GM12878 (cell line): ENCODE measurements at regions not wholly inside any gene's neighbourhood (a gene's known extent, or its start where the extent isn't known, plus 50 kb on each side); places are given as distances from the start of the nearest gene placed in this dataset.
"Not testable (repeated sequence)": the region's sequence is repeated elsewhere in the genome, so short reads cannot be mapped to it uniquely, and the experiment has no call there.

ENCODE experiments used
- ATAC-seq: fragments of 200-7000 bp; cut with Tn5 transposase; 3 replicates; pipeline ENCODE4 v1.9.1; 2020; ENCODE audit warnings: mild to moderate bottlenecking, moderate library complexity
- BruUV-seq: library from RNA; stranded (reverse); fragments of 400-500 nt; replicated peaks from 2 replicates; lab custom pipeline; 2021; lab: Mats Ljungman, UMichigan
- CTCF ChIA-PET: fragments of 300-600 bp; sonication (Branson Sonifier 250); formaldehyde crosslinking; extraction: SDS; loops from one replicate; lab custom pipeline; 2021; ENCODE audit warnings: inconsistent platforms; lab: Yijun Ruan, JAX
- POLR2A ChIA-PET: fragments of 350-600 bp; formaldehyde crosslinking; extraction: SDS; loops from one replicate; lab custom pipeline; 2021; ENCODE audit warnings: inconsistent platforms; lab: Charles Lee
- RAD21 ChIA-PET: fragments of 300-600 bp; sonication (Branson Sonifier 250); formaldehyde crosslinking; loops from one replicate; lab custom pipeline; 2023; ENCODE audit warnings: antibody characterized with exemption; ENCODE audit not compliant: unreplicated experiment; lab: Charles Lee
- SMC1A ChIA-PET: fragments of 300-600 bp; sonication (Branson Sonifier 250); formaldehyde crosslinking; loops from one replicate; lab custom pipeline; 2023; ENCODE audit not compliant: unreplicated experiment, uncharacterized antibody; lab: Charles Lee
- DNase-seq: peaks from one replicate; pipeline ENCODE4 v3.0.0-alpha.2; 2011; ENCODE audit warnings: low read depth, low spot score
- FAIRE-seq: peaks from 3 replicates; lab custom pipeline; 2011; peaks lifted over from hg19 to GRCh38; lab: Jason Lieb, UNC
- H2AFZ ChIP-seq: 2 replicates; pipeline ENCODE4 v1.6.0; 2011; ENCODE audit warnings: low read depth, low read length, control low read depth; ENCODE audit not compliant: control insufficient read depth
- H3K27ac ChIP-seq: 2 replicates; pipeline ENCODE4 v1.5.1; 2011; ENCODE audit warnings: control low read depth; ENCODE audit not compliant: control insufficient read depth, insufficient read depth
- H3K27me3 ChIP-seq, 2 experiments: replicated peaks in 1 of 2; 2 replicates each; pipeline versions ENCODE4 v1.6.0 to v1.6.1; 2011; ENCODE audit warnings: low read length in 1 of 2; ENCODE audit not compliant: control insufficient read depth in 2 of 2, insufficient read depth in 2 of 2
- H3K36me3 ChIP-seq, 2 experiments: 2 replicates each; pipeline ENCODE4 v1.5.1; 2011; ENCODE audit warnings: low read length in 1 of 2; ENCODE audit not compliant: control insufficient read depth in 2 of 2, insufficient read depth in 2 of 2
- H3K4me1 ChIP-seq: 2 replicates; pipeline ENCODE4 v1.6.1; 2011; ENCODE audit warnings: mild to moderate bottlenecking, low read length, moderate library complexity, mixed read lengths; ENCODE audit not compliant: control insufficient read depth, insufficient read depth
- H3K4me2 ChIP-seq: 2 replicates; pipeline ENCODE4 v1.6.0; 2011; ENCODE audit warnings: control low read depth; ENCODE audit not compliant: control insufficient read depth, insufficient read depth
- H3K4me3 ChIP-seq: fragments of 200-600 bp; sonication (generic); 2 replicates; pipeline ENCODE4 v1.5.1; 2016
- H3K79me2 ChIP-seq: 2 replicates; pipeline ENCODE4 v1.6.0; 2011; ENCODE audit warnings: low read length; ENCODE audit not compliant: control insufficient read depth, insufficient read depth
- H3K9ac ChIP-seq: 2 replicates; pipeline ENCODE4 v1.8.0; 2011; ENCODE audit warnings: low read length, control low read depth, mixed read lengths; ENCODE audit not compliant: control insufficient read depth, insufficient read depth
- H3K9me3 ChIP-seq: replicated peaks from 3 replicates; pipeline ENCODE4 v1.5.1; 2011; ENCODE audit warnings: mild to moderate bottlenecking, low read length; ENCODE audit not compliant: control insufficient read depth, insufficient read depth
- H4K20me1 ChIP-seq: 2 replicates; pipeline ENCODE4 v1.6.0; 2011; ENCODE audit not compliant: control insufficient read depth, insufficient read depth
- FOXK2 ChIP-seq: fragments of 450-650 bp; IDR thresholded peaks from 2 replicates; pipeline ENCODE4 v1.6.1; 2017; ENCODE audit warnings: mild to moderate bottlenecking, moderate library complexity
- MEF2B ChIP-seq: fragments of 450-650 bp; IDR thresholded peaks from 2 replicates; pipeline ENCODE4 v1.6.1; 2018; ENCODE audit warnings: mild to moderate bottlenecking, moderate library complexity; ENCODE audit not compliant: partially characterized antibody, poor library complexity, severe bottlenecking
- MYC ChIP-seq: IDR thresholded peaks from 2 replicates; pipeline ENCODE4 v1.6.1; 2011; ENCODE audit warnings: mild to moderate bottlenecking, low read length, moderate library complexity, inconsistent platforms; ENCODE audit not compliant: insufficient read depth, insufficient replicate concordance, insufficient read length, severe bottlenecking
- SMC3 ChIP-seq: IDR thresholded peaks from 2 replicates; pipeline ENCODE4 v1.6.1; 2011; ENCODE audit warnings: low read length, improper control_type of control experiment, borderline replicate concordance
- SP1 ChIP-seq: IDR thresholded peaks from one replicate; pipeline ENCODE4 v1.6.1; 2011; ENCODE audit warnings: low read depth, low read length
- TAF1 ChIP-seq: IDR thresholded peaks from 2 replicates; pipeline ENCODE4 v1.6.1; 2011; ENCODE audit warnings: mild to moderate bottlenecking, low read depth, low read length, borderline replicate concordance
- TCF7 ChIP-seq: IDR thresholded peaks from 2 replicates; pipeline ENCODE4 v1.6.1; 2014; ENCODE audit warnings: antibody characterized with exemption, borderline replicate concordance
- YY1 ChIP-seq: IDR thresholded peaks from 2 replicates; pipeline ENCODE4 v1.6.1; 2011; ENCODE audit warnings: low read depth, mild to moderate bottlenecking, low read length
- WGBS: methylation state at CpG from one replicate; pipeline ENCODE4 v1.1.6; 2016; ENCODE audit warnings: low lambda C conversion rate; ENCODE audit not compliant: insufficient replicate concordance, insufficient coverage; ENCODE audit errors: missing lambda C conversion rate; 5-methylcytosine and 5-hydroxymethylcytosine counted together
- in situ Hi-C: fragments of 300-500 bp; cut with MboI; formaldehyde crosslinking; loops from 9 replicates; pipeline ENCODE4 v1.14.3; 2018; ENCODE audit warnings: mixed read lengths
- intact Hi-C: fragments of 100-400 bp; cut with micrococcal nuclease; formaldehyde crosslinking; loops from one replicate; pipeline ENCODE4 v1.14.2; 2022; ENCODE audit not compliant: unreplicated experiment

DNA sequence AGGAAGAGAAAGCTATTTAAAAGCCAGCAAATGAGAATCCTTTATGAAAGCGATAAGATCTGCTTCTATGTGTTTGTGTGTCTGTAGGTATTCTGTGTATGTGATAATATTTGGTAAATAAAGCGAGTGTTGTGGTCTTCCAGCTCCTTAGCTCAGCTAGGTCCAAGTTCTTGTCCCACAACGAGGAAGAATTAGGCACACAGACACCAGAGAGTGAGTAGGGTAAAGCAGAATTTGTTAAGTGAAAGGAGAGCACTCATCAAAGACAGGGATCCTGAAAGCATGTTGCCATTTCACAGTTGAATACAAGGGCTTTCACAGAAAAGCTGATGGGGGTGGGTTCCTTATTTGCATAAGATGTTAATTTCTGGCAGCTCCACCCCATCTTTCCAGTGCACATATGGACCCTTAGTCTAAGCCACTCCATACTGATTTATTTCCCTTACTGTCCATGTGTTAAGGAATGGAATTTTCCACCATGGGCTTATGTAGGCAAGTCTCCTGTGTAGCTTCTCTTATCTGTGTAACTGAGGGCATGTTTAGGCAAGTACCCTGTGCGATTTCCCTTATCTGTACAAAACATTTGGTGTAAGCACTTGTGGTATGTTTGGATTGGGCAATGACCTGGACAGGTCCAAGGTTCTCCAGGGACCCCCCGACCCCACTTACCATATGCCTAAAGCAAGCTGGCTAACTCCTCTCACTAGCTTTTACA lies 165.9 kb upstream of the VIPR2 start:
- CTCF ChIA-PET, result no interaction called here

DNA sequence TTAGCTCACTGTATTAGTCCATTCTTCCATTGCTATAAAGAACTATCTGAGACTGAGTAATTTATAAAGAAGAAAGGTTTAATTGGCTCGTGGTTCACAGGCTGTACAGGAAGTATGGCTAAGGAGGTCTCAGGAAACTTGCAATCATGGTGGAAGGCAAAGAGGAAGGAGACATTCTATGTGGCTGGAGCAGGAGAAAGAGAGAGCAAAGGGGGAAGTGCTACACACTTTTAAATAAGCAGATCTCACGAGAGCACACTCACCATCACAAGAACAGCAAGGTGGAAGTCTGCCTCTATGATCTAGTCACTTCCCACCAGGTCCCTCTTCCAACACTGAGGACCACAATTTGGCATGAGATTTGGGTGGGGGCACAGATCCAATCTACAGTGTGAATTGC lies 164.5 kb upstream of the VIPR2 start:
- H4K20me1 ChIP-seq, H3K36me3 ChIP-seq, SMC1A ChIA-PET, H3K79me2 ChIP-seq, intact Hi-C loops, DNase-seq, RAD21 ChIA-PET, BruUV-seq, FAIRE-seq, H3K9ac ChIP-seq, POLR2A ChIA-PET, H3K4me1 ChIP-seq, H3K4me3 ChIP-seq, H3K4me2 ChIP-seq, CTCF ChIA-PET, H3K27me3 ChIP-seq, H2AFZ ChIP-seq, ATAC-seq, H3K9me3 ChIP-seq, in situ Hi-C loops, H3K27ac ChIP-seq: not testable (repeated sequence)
- WGBS, result 0% methylated on average over 1 of the region's 2 CpGs

More for the DNA sequence above, 165.9 kb upstream of the VIPR2 start:
- in situ Hi-C loops (no loop called here), intact Hi-C loops (no loop called here)
- no peaks in the 10 kb centered on the region for H3K9me3 ChIP-seq
- no peak overlapping the region for H3K4me3 ChIP-seq
- no peak for FAIRE-seq
- ChIA-PET SMC1A (interaction anchor here (0.8 kb wide), 1 partner anchor 9 kb away, joined by 3 read pairs; no protein-coding TSS in a partner anchor), POLR2A (no interaction called here), RAD21 (no interaction called here)
- H3K4me1 ChIP-seq, result no peaks in the 10 kb centered on the region
- no peak for ATAC-seq
- H3K4me2 ChIP-seq, result no peak overlapping the region
- no peaks in the 10 kb centered on the region for H3K36me3 ChIP-seq
- H4K20me1 ChIP-seq, result no peaks in the 10 kb centered on the region
- no peak overlapping the region for H2AFZ ChIP-seq
- no TSS peak for BruUV-seq
- H3K9ac ChIP-seq, result no peak overlapping the region
- TF ChIP-seq TAF1 (no peak), YY1 (no peak), MYC (no peak), FOXK2 (no peak), MEF2B (no peak), SMC3 (no peak), SP1 (no peak), TCF7 (no peak)
- no peak for DNase-seq
- H3K79me2 ChIP-seq, result no peaks in the 10 kb centered on the region
- no peaks in the 10 kb centered on the region for H3K27me3 ChIP-seq
- H3K27ac ChIP-seq, result no peak overlapping the region
- WGBS, result 18% methylated on average over 5 of the region's 5 CpGs
